ENCODE measurements at regions not wholly inside any gene's neighbourhood (a gene's known extent, or its start where the extent isn't known, plus 50 kb on each side); places are given as distances from the start of the nearest gene placed in this dataset.

- DNase-seq = no peak
Measured at GRCh38 chr10:44689368-44689767, 221.8 kb upstream of the TMEM72 start.

GRCh38 chr10:44696496-44696895 is 214.6 kb upstream of the TMEM72 start:
- no peak for DNase-seq

GRCh38 chr10:44697116-44697515 is 214.0 kb upstream of the TMEM72 start:
- no peak for DNase-seq

GRCh38 chr10:44702531-44702930 is 208.6 kb upstream of the TMEM72 start:
- no peak for DNase-seq

GRCh38 chr10:44703241-44704155 is 207.6 kb upstream of the TMEM72 start:
- no peak for DNase-seq

GRCh38 chr10:44704616-44705015 is 206.5 kb upstream of the TMEM72 start:
- no peak for DNase-seq

GRCh38 chr10:44706745-44707144 is 204.4 kb upstream of the TMEM72 start:
- no peak for DNase-seq

GRCh38 chr10:44713307-44713706 is 197.8 kb upstream of the TMEM72 start:
- no peak for DNase-seq

- DNase-seq = no peak
Measured at GRCh38 chr10:44714451-44714850, 196.7 kb upstream of the TMEM72 start.

- DNase-seq = no peak
Measured at GRCh38 chr10:44715136-44715535, 196.0 kb upstream of the TMEM72 start.

- DNase-seq = no peak
Measured at GRCh38 chr10:44716470-44717015, 194.6 kb upstream of the TMEM72 start.

GRCh38 chr10:44723082-44723481 is 188.1 kb upstream of the TMEM72 start:
- DNase-seq = no peak

- DNase-seq = no peak
Measured at GRCh38 chr10:44723619-44724325, 187.4 kb upstream of the TMEM72 start.

GRCh38 chr10:44724415-44725174 is 186.5 kb upstream of the TMEM72 start:
- no peak for DNase-seq

GRCh38 chr10:44725404-44725803 is 185.7 kb upstream of the TMEM72 start:
- no peak for DNase-seq

- DNase-seq = no peak
Measured at GRCh38 chr10:44731283-44731682, 179.9 kb upstream of the TMEM72 start.

- DNase-seq = no peak
Measured at GRCh38 chr10:44733501-44734488, 177.3 kb upstream of the TMEM72 start.

- DNase-seq = no peak
Measured at GRCh38 chr10:44742248-44742647, 168.9 kb upstream of the TMEM72 start.

GRCh38 chr10:44743535-44743934 is 167.6 kb upstream of the TMEM72 start:
- no peak for DNase-seq

GRCh38 chr10:44745920-44746319 is 165.2 kb upstream of the TMEM72 start:
- DNase-seq = no peak

GRCh38 chr10:44747593-44748172 is 163.5 kb upstream of the TMEM72 start:
- DNase-seq = no peak

All from stimulated activated CD8-positive, alpha-beta memory T cell treated with anti-CD3 and anti-CD28 coated beads, Interleukin-4, amount 100 ng/mL, for 48 hours (primary cell).